Transverse colon (tissue), 4 donors: ENCODE measurements at regions not wholly inside any gene's neighbourhood (a gene's known extent, or its start where the extent isn't known, plus 50 kb on each side); places are given as distances from the start of the nearest gene placed in this dataset.

Experiments used
- DNase-seq: peaks from one replicate; pipeline ENCODE4 v3.0.0-alpha.2; 2019
- H3K27ac ChIP-seq, 4 donors: fragments of 200-600 bp; sonication (generic); 2 replicates each; pipeline ENCODE4 v1.5.1; 2016 to 2018; ENCODE audit warnings: inconsistent platforms in 4 of 4
- H3K27me3 ChIP-seq: fragments of 200-600 bp; sonication (generic); 2 replicates; pipeline ENCODE4 v1.5.1; 2017; ENCODE audit warnings: inconsistent platforms
- H3K36me3 ChIP-seq, 4 donors: fragments of 200-600 bp; sonication (generic); 2 replicates each; pipeline ENCODE4 v1.5.1; 2017 to 2019; ENCODE audit warnings: inconsistent platforms in 4 of 4
- H3K4me1 ChIP-seq, 4 donors: fragments of 200-600 bp; sonication (generic); 2 replicates each; pipeline ENCODE4 v1.5.1; 2017 to 2020; ENCODE audit warnings: inconsistent platforms in 4 of 4
- H3K4me3 ChIP-seq, 4 donors: fragments of 200-600 bp; sonication (generic); 1 replicate in 1 of 4; 2 replicates in 3 of 4; pipeline versions ENCODE4 v1.5.1 to v1.6.1; 2017 to 2019; ENCODE audit warnings: inconsistent platforms in 4 of 4
- H3K9me3 ChIP-seq, 2 donors: fragments of 200-600 bp; sonication (generic); 2 replicates each; pipeline ENCODE4 v1.5.1; 2017 to 2019; ENCODE audit warnings: inconsistent platforms in 2 of 2
- CTCF ChIP-seq, 5 experiments: fragments of 200-600 bp in 3 of 5; fragments of 450-650 bp in 2 of 5; sonication (generic) in 3 of 5; IDR thresholded peaks; 1 replicate in 2 of 5; 2 replicates in 3 of 5; pipeline ENCODE4 v1.5.1; 2016 to 2017; ENCODE audit warnings: antibody characterized with exemption in 5 of 5, inconsistent platforms in 3 of 5, mild to moderate bottlenecking in 2 of 5, moderate library complexity in 1 of 5
- EP300 ChIP-seq: sonication (generic); formaldehyde crosslinking; IDR thresholded peaks from one replicate; pipeline ENCODE4 v1.6.1; 2017; ENCODE audit warnings: antibody characterized with exemption, low read depth
- POLR2A ChIP-seq: fragments of 450-650 bp; IDR thresholded peaks from one replicate; pipeline ENCODE4 v1.6.1; 2016; ENCODE audit warnings: antibody characterized with exemption, mild to moderate bottlenecking, moderate library complexity
- POLR2AphosphoS5 ChIP-seq, 3 donors: sonication (generic); formaldehyde crosslinking; IDR thresholded peaks; one replicate each; pipeline ENCODE4 v1.6.1; 2016; ENCODE audit warnings: antibody characterized with exemption in 3 of 3
- WGBS, 2 donors: methylation state at CpG; one replicate each; pipeline ENCODE4 v1.1.5; 2018; ENCODE audit warnings: low coverage in 1 of 2; 5-methylcytosine and 5-hydroxymethylcytosine counted together
- in situ Hi-C, 4 donors: fragments of 200-750 bp; cut with MboI; loops; one replicate each; pipeline versions ENCODE4 v1.15.0 to v1.15.1; 2017; ENCODE audit warnings: low sequenced_read_pairs in 3 of 4, low pct_ligation_motif_present in 1 of 4, low pct_unique_long_range_greater_than_20kb in 1 of 4
- intact Hi-C: fragments of 100-400 bp; cut with DNase I; formaldehyde crosslinking; loops from one replicate; pipeline ENCODE4 v1.15.1; 2023; ENCODE audit warnings: low total_unique reads

GRCh38 chr10:78220781-78221180 is 187.1 kb downstream of the RPS24 start:
- no peak for TF ChIP-seq CTCF (IDR thresholded peaks at IDR 0.05)
- no peak for TF ChIP-seq POLR2AphosphoS5 (IDR thresholded peaks at IDR 0.05)

GRCh38 chr10:78222096-78222790 is 188.6 kb downstream of the RPS24 start:
- WGBS, 2 donors: 72% methylated on average over 9 of the region's 11 CpGs; no CpG with 5 or more reads in 1 of the 2 donors
- H3K9me3 ChIP-seq: no peaks in the 10 kb centered on the region
- H3K27ac ChIP-seq: no peak overlapping the region
- H3K4me1 ChIP-seq: peaks cover 0 to 3% (median 0%) of the 10 kb centered on the region in 4 donors
- no peaks in the 10 kb centered on the region for H3K36me3 ChIP-seq
- no peak for DNase-seq
- intact Hi-C loops: no loop called here
- H3K27me3 ChIP-seq: no peaks in the 10 kb centered on the region
- no peak for TF ChIP-seq EP300
- TF ChIP-seq POLR2AphosphoS5 (IDR thresholded peaks at IDR 0.05): no peak
- no peak for TF ChIP-seq POLR2A
- TF ChIP-seq CTCF (IDR thresholded peaks at IDR 0.05): no peak
- no peak overlapping the region for H3K4me3 ChIP-seq
- in situ Hi-C loops: loop anchor here in 1 of 4 donors (25.0 kb wide), 1 partner anchor 990 kb away; no protein-coding TSS in a partner anchor

More at GRCh38 chr10:78220781-78221180, 187.1 kb downstream of the RPS24 start:
- 94 to 100% methylated on average over 1 to 2 of the region's 2 CpGs for WGBS, 2 donors
- peaks cover 4 to 6% (median 5%) of the 10 kb centered on the region in 4 donors for H3K4me1 ChIP-seq
- no peaks in the 10 kb centered on the region for H3K27me3 ChIP-seq
- intact Hi-C loops: no loop called here
- no peak for DNase-seq
- no peak overlapping the region for H3K27ac ChIP-seq
- no peak overlapping the region for H3K4me3 ChIP-seq
- no peaks in the 10 kb centered on the region for H3K36me3 ChIP-seq
- no peaks in the 10 kb centered on the region for H3K9me3 ChIP-seq
- in situ Hi-C loops: loop anchor here in 1 of 4 donors (25.0 kb wide), 1 partner anchor 992 kb away; no protein-coding TSS in a partner anchor

GRCh38 chr10:78223088-78223487 is 189.4 kb downstream of the RPS24 start:
- intact Hi-C loops: no loop called here
- no peak overlapping the region for H3K27ac ChIP-seq
- H3K9me3 ChIP-seq: no peaks in the 10 kb centered on the region
- no peaks in the 10 kb centered on the region for H3K27me3 ChIP-seq
- no peak for DNase-seq
- in situ Hi-C loops: loop anchor here in 1 of 4 donors (25.0 kb wide), 1 partner anchor 989 kb away; no protein-coding TSS in a partner anchor
- no peaks in the 10 kb centered on the region for H3K36me3 ChIP-seq
- 61% methylated on average over 5 of the region's 7 CpGs; no CpG with 5 or more reads in 1 of the 2 donors for WGBS, 2 donors
- H3K4me1 ChIP-seq: no peaks in the 10 kb centered on the region
- H3K4me3 ChIP-seq: no peak overlapping the region
- TF ChIP-seq POLR2AphosphoS5 (IDR thresholded peaks at IDR 0.05) (no peak), CTCF (IDR thresholded peaks at IDR 0.05) (no peak), POLR2A (no peak), EP300 (no peak)

GRCh38 chr10:78224602-78225001 is 190.9 kb downstream of the RPS24 start:
- TF ChIP-seq CTCF (IDR thresholded peaks at IDR 0.05): no peak
- H3K9me3 ChIP-seq: no peaks in the 10 kb centered on the region
- whole genome bisulfite sequencing, 2 donors: 73 to 90% methylated on average over 3 to 6 of the region's 6 CpGs
- no peak for DNase-seq
- H3K4me1 ChIP-seq: no peaks in the 10 kb centered on the region
- no peak overlapping the region for H3K27ac ChIP-seq
- H3K27me3 ChIP-seq: no peaks in the 10 kb centered on the region
- no peak overlapping the region for H3K4me3 ChIP-seq
- in situ Hi-C loops (loop anchor here in 1 of 4 donors (25.0 kb wide), 1 partner anchor 988 kb away; no protein-coding TSS in a partner anchor), intact Hi-C loops (no loop called here)
- H3K36me3 ChIP-seq: no peaks in the 10 kb centered on the region
